Liver (tissue), 8 donors: ENCODE measurements at regions not wholly inside any gene's neighbourhood (a gene's known extent, or its start where the extent isn't known, plus 50 kb on each side); places are given as distances from the start of the nearest gene placed in this dataset.

Source experiments
- DNase-seq: peaks from one replicate; pipeline ENCODE4 v3.0.0-alpha.2; 2017; ENCODE audit warnings: low spot score
- H3K27ac ChIP-seq, 2 donors: one replicate each; pipeline ENCODE4 v1.7.0; 2013; ENCODE audit warnings: inconsistent platforms in 2 of 2, low read length in 2 of 2, control low read depth in 1 of 2, low read depth in 1 of 2, mild to moderate bottlenecking in 1 of 2
- H3K27me3 ChIP-seq, 4 donors: one replicate each; pipeline versions ENCODE4 v1.6.1 to v1.7.0; 2013; ENCODE audit warnings: low read length in 3 of 4, inconsistent platforms in 1 of 4, mild to moderate bottlenecking in 1 of 4, moderate library complexity in 1 of 4; ENCODE audit not compliant: control insufficient read depth in 4 of 4, insufficient read depth in 4 of 4
- H3K36me3 ChIP-seq, 4 donors: one replicate each; pipeline versions ENCODE4 v1.6.1 to v1.7.0; 2013; ENCODE audit warnings: low read length in 3 of 4, mild to moderate bottlenecking in 3 of 4, low read depth in 1 of 4, moderate library complexity in 1 of 4; ENCODE audit not compliant: control insufficient read depth in 4 of 4, insufficient read depth in 3 of 4
- H3K4me1 ChIP-seq, 4 donors: one replicate each; pipeline versions ENCODE4 v1.6.1 to v1.7.0; 2013; ENCODE audit warnings: low read length in 3 of 4, mild to moderate bottlenecking in 3 of 4, moderate library complexity in 1 of 4; ENCODE audit not compliant: control insufficient read depth in 4 of 4, insufficient read depth in 4 of 4
- H3K4me3 ChIP-seq, 3 donors: one replicate each; pipeline versions ENCODE4 v1.6.1 to v1.7.0; 2013; ENCODE audit warnings: low read length in 3 of 3, control low read depth in 1 of 3, low read depth in 1 of 3, mild to moderate bottlenecking in 1 of 3
- H3K9ac ChIP-seq, 2 donors: one replicate each; pipeline ENCODE4 v1.7.0; 2013; ENCODE audit warnings: low read length in 2 of 2, mild to moderate bottlenecking in 2 of 2, moderate library complexity in 2 of 2, control low read depth in 1 of 2, low read depth in 1 of 2
- H3K9me3 ChIP-seq, 4 donors: one replicate each; pipeline versions ENCODE4 v1.6.1 to v1.7.0; 2013; ENCODE audit warnings: low read length in 3 of 4; ENCODE audit not compliant: control insufficient read depth in 4 of 4
- ATF3 ChIP-seq: IDR thresholded peaks from 2 replicates; pipeline ENCODE4 v1.6.1; 2016; ENCODE audit warnings: antibody characterized with exemption
- CTCF ChIP-seq: fragments of 150-350 bp; IDR thresholded peaks from 2 replicates; pipeline ENCODE4 v1.5.1; 2017; ENCODE audit warnings: improper control_type of control experiment, low read depth, low read length; ENCODE audit not compliant: missing input control
- EGR1 ChIP-seq, 2 donors: IDR thresholded peaks; 2 replicates each; pipeline ENCODE4 v1.6.1; 2016 to 2018; ENCODE audit warnings: antibody characterized with exemption in 2 of 2, low read depth in 2 of 2
- FOXA2 ChIP-seq: IDR thresholded peaks from 2 replicates; pipeline ENCODE4 v1.6.1; 2016; ENCODE audit warnings: antibody characterized with exemption
- GABPA ChIP-seq, 2 donors: IDR thresholded peaks in 1 of 2; conservative IDR thresholded peaks in 1 of 2; 2 replicates each; pipeline ENCODE4 v1.6.1; 2016; ENCODE audit warnings: antibody characterized with exemption in 2 of 2, mild to moderate bottlenecking in 1 of 2, moderate library complexity in 1 of 2
- HNF4A ChIP-seq, 2 donors: conservative IDR thresholded peaks; 2 replicates each; pipeline ENCODE4 v1.6.1; 2016; ENCODE audit warnings: antibody characterized with exemption in 2 of 2, mild to moderate bottlenecking in 2 of 2
- HNF4G ChIP-seq: IDR thresholded peaks from 2 replicates; pipeline ENCODE4 v1.6.1; 2016; ENCODE audit warnings: antibody characterized with exemption
- JUND ChIP-seq, 2 donors: IDR thresholded peaks; 2 replicates each; pipeline ENCODE4 v1.6.1; 2016; ENCODE audit warnings: antibody characterized with exemption in 2 of 2
- MAX ChIP-seq: IDR thresholded peaks from 2 replicates; pipeline ENCODE4 v1.6.1; 2016; ENCODE audit warnings: antibody characterized with exemption
- NR2F2 ChIP-seq: IDR thresholded peaks from 2 replicates; pipeline ENCODE4 v1.6.1; 2016; ENCODE audit warnings: antibody characterized with exemption
- RAD21 ChIP-seq, 2 donors: IDR thresholded peaks; 2 replicates each; pipeline ENCODE4 v1.6.1; 2016; ENCODE audit warnings: antibody characterized with exemption in 2 of 2, mild to moderate bottlenecking in 2 of 2
- RXRA ChIP-seq, 2 donors: IDR thresholded peaks; 2 replicates each; pipeline ENCODE4 v1.6.1; 2017 to 2018; ENCODE audit warnings: antibody characterized with exemption in 2 of 2, mild to moderate bottlenecking in 1 of 2
- SP1 ChIP-seq: IDR thresholded peaks from 2 replicates; pipeline ENCODE4 v1.6.1; 2018; ENCODE audit warnings: antibody characterized with exemption, mild to moderate bottlenecking
- TAF1 ChIP-seq: conservative IDR thresholded peaks from 2 replicates; pipeline ENCODE4 v1.6.1; 2016; ENCODE audit warnings: antibody characterized with exemption, mild to moderate bottlenecking
- YY1 ChIP-seq: IDR thresholded peaks from 2 replicates; pipeline ENCODE4 v1.6.1; 2016; ENCODE audit warnings: antibody characterized with exemption, mild to moderate bottlenecking
- ZBTB33 ChIP-seq: IDR thresholded peaks from 2 replicates; pipeline ENCODE4 v1.6.1; 2016; ENCODE audit warnings: antibody characterized with exemption
- WGBS: extraction: QIAGEN DNeasy Blood & Tissue Kit; methylation state at CpG from one replicate; pipeline ENCODE4 v1.1.7; 2013; 5-methylcytosine and 5-hydroxymethylcytosine counted together
- TF ChIP-seq, protein P1 (sequence below): IDR thresholded peaks from 2 replicates; pipeline ENCODE4 v1.6.1; 2016; ENCODE audit warnings: antibody characterized with exemption, mild to moderate bottlenecking
- donor health status: healthy.
- donor health status: healthy.
- donor health status: healthy.
- donor health status: healthy.
- donor health status: healthy.

DNA sequence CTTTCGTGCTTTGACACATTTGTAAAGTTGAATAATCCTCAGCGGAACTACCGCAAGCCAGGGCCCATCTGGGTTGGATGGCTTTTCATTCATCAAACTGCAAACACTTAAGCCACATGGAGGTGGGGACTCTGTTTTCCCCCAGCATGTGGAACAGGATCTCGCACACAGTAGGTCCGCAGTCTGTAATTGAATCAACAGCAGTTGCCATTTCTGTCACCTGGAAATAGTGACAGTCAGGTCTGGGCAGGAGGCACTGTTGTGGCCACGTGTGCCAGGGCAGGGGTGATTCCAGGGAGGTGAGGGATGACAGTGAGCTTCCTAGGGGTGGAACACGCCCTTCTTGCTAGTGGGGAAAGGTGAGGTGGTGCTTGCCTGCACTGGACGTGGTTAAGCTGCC lies 50.7 kb upstream of the ANO1 start:
- Histone ChIP-seq H3K4me1 (peaks cover 13 to 32% (median 19%) of the 10 kb centered on the region in 4 donors), H3K9me3 (no peaks in the 10 kb centered on the region), H3K36me3 (no peaks in the 10 kb centered on the region), H3K4me3 (no peak overlapping the region), H3K27me3 (no peaks in the 10 kb centered on the region), H3K27ac (no peak overlapping the region), H3K9ac (no peak overlapping the region)
- no peak for DNase-seq
- 86% methylated on average over 8 of the region's 8 CpGs for WGBS
- TF ChIP-seq ZBTB33 (no peak), GABPA (IDR thresholded peaks at IDR 0.05 in 1 of 2, conservative IDR thresholded peaks at IDR 0.05 in 1 of 2) (no peak), NR2F2 (no peak), FOXA2 (no peak), JUND (IDR thresholded peaks at IDR 0.05) (no peak), ATF3 (no peak), CTCF (no peak), TAF1 (no peak), RAD21 (IDR thresholded peaks at IDR 0.05) (no peak), MAX (no peak), HNF4G (no peak), SP1 (no peak), HNF4A (conservative IDR thresholded peaks at IDR 0.05) (no peak), RXRA (IDR thresholded peaks at IDR 0.05) (no peak), YY1 (no peak), EGR1 (IDR thresholded peaks at IDR 0.05; ENCODE audit: low read depth in 2 of 2) (no peak)
- TF ChIP-seq, protein P1, sequence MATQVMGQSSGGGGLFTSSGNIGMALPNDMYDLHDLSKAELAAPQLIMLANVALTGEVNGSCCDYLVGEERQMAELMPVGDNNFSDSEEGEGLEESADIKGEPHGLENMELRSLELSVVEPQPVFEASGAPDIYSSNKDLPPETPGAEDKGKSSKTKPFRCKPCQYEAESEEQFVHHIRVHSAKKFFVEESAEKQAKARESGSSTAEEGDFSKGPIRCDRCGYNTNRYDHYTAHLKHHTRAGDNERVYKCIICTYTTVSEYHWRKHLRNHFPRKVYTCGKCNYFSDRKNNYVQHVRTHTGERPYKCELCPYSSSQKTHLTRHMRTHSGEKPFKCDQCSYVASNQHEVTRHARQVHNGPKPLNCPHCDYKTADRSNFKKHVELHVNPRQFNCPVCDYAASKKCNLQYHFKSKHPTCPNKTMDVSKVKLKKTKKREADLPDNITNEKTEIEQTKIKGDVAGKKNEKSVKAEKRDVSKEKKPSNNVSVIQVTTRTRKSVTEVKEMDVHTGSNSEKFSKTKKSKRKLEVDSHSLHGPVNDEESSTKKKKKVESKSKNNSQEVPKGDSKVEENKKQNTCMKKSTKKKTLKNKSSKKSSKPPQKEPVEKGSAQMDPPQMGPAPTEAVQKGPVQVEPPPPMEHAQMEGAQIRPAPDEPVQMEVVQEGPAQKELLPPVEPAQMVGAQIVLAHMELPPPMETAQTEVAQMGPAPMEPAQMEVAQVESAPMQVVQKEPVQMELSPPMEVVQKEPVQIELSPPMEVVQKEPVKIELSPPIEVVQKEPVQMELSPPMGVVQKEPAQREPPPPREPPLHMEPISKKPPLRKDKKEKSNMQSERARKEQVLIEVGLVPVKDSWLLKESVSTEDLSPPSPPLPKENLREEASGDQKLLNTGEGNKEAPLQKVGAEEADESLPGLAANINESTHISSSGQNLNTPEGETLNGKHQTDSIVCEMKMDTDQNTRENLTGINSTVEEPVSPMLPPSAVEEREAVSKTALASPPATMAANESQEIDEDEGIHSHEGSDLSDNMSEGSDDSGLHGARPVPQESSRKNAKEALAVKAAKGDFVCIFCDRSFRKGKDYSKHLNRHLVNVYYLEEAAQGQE, result no peak
